Retinal pigment epithelial cell (primary cell): ENCODE measurements at regions not wholly inside any gene's neighbourhood (a gene's known extent, or its start where the extent isn't known, plus 50 kb on each side); places are given as distances from the start of the nearest gene placed in this dataset.

ENCODE experiments used
- DNase-seq: peaks from one replicate; pipeline ENCODE4 v3.0.0-alpha.2; 2010; ENCODE audit warnings: low read depth
- H3K4me3 ChIP-seq: 2 replicates; pipeline ENCODE4 v1.5.1; 2011; ENCODE audit warnings: mild to moderate bottlenecking, low read length, control low read depth, moderate library complexity
- CTCF ChIP-seq: conservative IDR thresholded peaks from 2 replicates; pipeline ENCODE4 v1.5.1; 2011; ENCODE audit warnings: low read depth, low read length, control low read depth, inconsistent platforms

GRCh38 chr10:3499120-3499519 lies 285.9 kb downstream of the KLF6 start:
- TF ChIP-seq CTCF: no peak
- DNase-seq: no peak
- no peak overlapping the region for H3K4me3 ChIP-seq

GRCh38 chr10:3497581-3497980 lies 287.4 kb downstream of the KLF6 start:
- TF ChIP-seq CTCF: no peak
- no peak for DNase-seq
- no peak overlapping the region for H3K4me3 ChIP-seq

GRCh38 chr10:3496138-3496537 lies 288.9 kb downstream of the KLF6 start:
- TF ChIP-seq CTCF: no peak
- DNase-seq: no peak
- H3K4me3 ChIP-seq: no peak overlapping the region

GRCh38 chr10:3495281-3495680 lies 289.7 kb downstream of the KLF6 start:
- TF ChIP-seq CTCF: no peak
- no peak for DNase-seq
- no peak overlapping the region for H3K4me3 ChIP-seq

GRCh38 chr10:3494838-3495230 lies 290.2 kb downstream of the KLF6 start:
- no peak overlapping the region for H3K4me3 ChIP-seq
- no peak for DNase-seq
- no peak for TF ChIP-seq CTCF

- TF ChIP-seq CTCF: no peak
- no peak for DNase-seq
Measured at GRCh38 chr10:3494131-3494837, 290.7 kb downstream of the KLF6 start.

GRCh38 chr10:3493621-3494020 lies 291.4 kb downstream of the KLF6 start:
- DNase-seq: no peak
- no peak overlapping the region for H3K4me3 ChIP-seq
- no peak for TF ChIP-seq CTCF

More at GRCh38 chr10:3494131-3494837, 290.7 kb downstream of the KLF6 start:
- H3K4me3 ChIP-seq: no peak overlapping the region
